H9 (cell line): ENCODE measurements at regions not wholly inside any gene's neighbourhood (a gene's known extent, or its start where the extent isn't known, plus 50 kb on each side); places are given as distances from the start of the nearest gene placed in this dataset.

Source experiments
- DNase-seq: peaks from one replicate; pipeline ENCODE4 v3.0.0-alpha.2; 2017
- H2AFZ ChIP-seq: one replicate; pipeline ENCODE4 v1.6.1; 2013; ENCODE audit warnings: mild to moderate bottlenecking, low read length, control low read depth, moderate library complexity
- H2AK5ac ChIP-seq: 2 replicates; pipeline ENCODE4 v1.6.1; 2013; ENCODE audit warnings: low read length, control low read depth, mixed read lengths; ENCODE audit not compliant: insufficient read length
- H2BK120ac ChIP-seq: one replicate; pipeline ENCODE4 v1.6.1; 2013; ENCODE audit warnings: low read depth, mild to moderate bottlenecking, low read length, control low read depth, inconsistent platforms; ENCODE audit not compliant: poor library complexity, severe bottlenecking
- H2BK12ac ChIP-seq: 2 replicates; pipeline ENCODE4 v1.6.1; 2013; ENCODE audit warnings: low read length, control low read depth, mixed read lengths, low read depth; ENCODE audit not compliant: insufficient read length
- H2BK15ac ChIP-seq: 2 replicates; pipeline ENCODE4 v1.6.1; 2013; ENCODE audit warnings: low read depth, low read length, control low read depth
- H2BK20ac ChIP-seq: one replicate; pipeline ENCODE4 v1.6.1; 2013; ENCODE audit warnings: low read depth, mild to moderate bottlenecking, low read length, control low read depth, inconsistent platforms; ENCODE audit not compliant: poor library complexity, severe bottlenecking
- H2BK5ac ChIP-seq: 2 replicates; pipeline ENCODE4 v1.6.1; 2013; ENCODE audit warnings: low read length, control low read depth, mixed read lengths; ENCODE audit not compliant: insufficient read length
- H3K14ac ChIP-seq: 2 replicates; pipeline ENCODE4 v1.6.1; 2013; ENCODE audit warnings: low read length, control low read depth; ENCODE audit not compliant: insufficient read depth
- H3K18ac ChIP-seq: 2 replicates; pipeline ENCODE4 v1.6.1; 2013; ENCODE audit warnings: low read depth, mild to moderate bottlenecking, mixed read lengths, low read length, control low read depth; ENCODE audit not compliant: insufficient read length
- H3K23ac ChIP-seq: 2 replicates; pipeline ENCODE4 v1.6.1; 2013; ENCODE audit warnings: low read length, control low read depth, mixed read lengths, low read depth; ENCODE audit not compliant: insufficient read length
- H3K23me2 ChIP-seq: 2 replicates; pipeline ENCODE4 v1.6.1; 2013; ENCODE audit warnings: low read depth, mild to moderate bottlenecking, mixed read lengths, low read length, control low read depth; ENCODE audit not compliant: insufficient read length, poor library complexity, severe bottlenecking
- H3K27ac ChIP-seq: 2 replicates; pipeline ENCODE4 v1.5.1; 2013; ENCODE audit warnings: low read length, control low read depth, mixed read lengths, low read depth; ENCODE audit not compliant: insufficient read length
- H3K27me3 ChIP-seq: 2 replicates; pipeline ENCODE4 v1.6.1; 2013; ENCODE audit warnings: low read length, control low read depth, inconsistent platforms; ENCODE audit not compliant: insufficient read depth
- H3K4ac ChIP-seq: 2 replicates; pipeline ENCODE4 v1.6.1; 2013; ENCODE audit warnings: low read depth, mild to moderate bottlenecking, control low read depth, inconsistent platforms, low read length, moderate library complexity
- H3K4me1 ChIP-seq: 2 replicates; pipeline ENCODE4 v1.6.1; 2013; ENCODE audit warnings: low read length, control low read depth, inconsistent platforms; ENCODE audit not compliant: insufficient read depth
- H3K4me2 ChIP-seq: 2 replicates; pipeline ENCODE4 v1.6.1; 2013; ENCODE audit warnings: low read length, control low read depth, mixed read lengths; ENCODE audit not compliant: insufficient read length, insufficient read depth
- H3K56ac ChIP-seq: 2 replicates; pipeline ENCODE4 v1.6.1; 2013; ENCODE audit warnings: low read depth, mild to moderate bottlenecking, mixed read lengths, low read length, control low read depth; ENCODE audit not compliant: insufficient read length
- H3K79me1 ChIP-seq: 2 replicates; pipeline ENCODE4 v1.6.1; 2013; ENCODE audit warnings: low read depth, mild to moderate bottlenecking, moderate library complexity, low read length, control low read depth, inconsistent platforms; ENCODE audit not compliant: insufficient read depth, poor library complexity, severe bottlenecking
- H3K79me2 ChIP-seq: 2 replicates; pipeline ENCODE4 v1.6.1; 2013; ENCODE audit warnings: low read length, control low read depth, inconsistent platforms; ENCODE audit not compliant: insufficient read depth
- H3K9ac ChIP-seq: 2 replicates; pipeline ENCODE4 v1.6.1; 2013; ENCODE audit warnings: low read length, control low read depth, mixed read lengths; ENCODE audit not compliant: insufficient read length; ENCODE audit errors: extremely low read depth
- H3K9me3 ChIP-seq: one replicate; pipeline ENCODE4 v1.6.1; 2013; ENCODE audit warnings: low read depth, low read length, inconsistent platforms; ENCODE audit not compliant: control insufficient read depth
- H3T11ph ChIP-seq: one replicate; pipeline ENCODE4 v1.6.1; 2013; ENCODE audit warnings: mild to moderate bottlenecking, low read length, control low read depth, inconsistent platforms
- H4K20me1 ChIP-seq: one replicate; pipeline ENCODE4 v1.6.1; 2013; ENCODE audit not compliant: control insufficient read depth, insufficient read length, insufficient read depth
- H4K5ac ChIP-seq: 2 replicates; pipeline ENCODE4 v1.6.1; 2013; ENCODE audit warnings: low read depth, mild to moderate bottlenecking, mixed read lengths, low read length, control low read depth; ENCODE audit not compliant: insufficient read length
- H4K8ac ChIP-seq: replicated peaks from 2 replicates; pipeline ENCODE4 v1.6.1; 2013; ENCODE audit warnings: low read length, control low read depth, mixed read lengths, low read depth; ENCODE audit not compliant: insufficient read length
- H4K91ac ChIP-seq: 2 replicates; pipeline ENCODE4 v1.6.1; 2013; ENCODE audit warnings: low read depth, mild to moderate bottlenecking, moderate library complexity, mixed read lengths, low read length, control low read depth; ENCODE audit not compliant: insufficient read length
- H3K27ac Mint-ChIP-seq, 3 experiments: 2 replicates in 2 of 3; 3 replicates in 1 of 3; pipeline ENCODE4 v1.8.0; 2020 to 2021; ENCODE audit warnings: mixed read lengths in 3 of 3, mild to moderate bottlenecking in 1 of 3, moderate library complexity in 1 of 3
- H3K27me3 Mint-ChIP-seq: 2 replicates; pipeline ENCODE4 v1.8.0; 2021; ENCODE audit warnings: low read depth, mild to moderate bottlenecking, moderate library complexity, mixed read lengths
- H3K36me3 Mint-ChIP-seq, 3 experiments: 2 replicates in 2 of 3; 3 replicates in 1 of 3; pipeline ENCODE4 v1.8.0; 2020 to 2021; ENCODE audit warnings: low read depth in 3 of 3, mixed read lengths in 3 of 3; ENCODE audit not compliant: insufficient read depth in 1 of 3
- H3K4me1 Mint-ChIP-seq, 2 experiments: 2 replicates each; pipeline ENCODE4 v1.8.0; 2020; ENCODE audit warnings: mixed read lengths in 2 of 2
- H3K4me3 Mint-ChIP-seq, 2 experiments: 2 replicates in 1 of 2; 3 replicates in 1 of 2; pipeline ENCODE4 v1.8.0; 2020 to 2021; ENCODE audit warnings: mild to moderate bottlenecking in 2 of 2, mixed read lengths in 2 of 2, moderate library complexity in 1 of 2
- H3K9me3 Mint-ChIP-seq, 2 experiments: 2 replicates in 1 of 2; 3 replicates in 1 of 2; pipeline ENCODE4 v1.8.0; 2020; ENCODE audit warnings: mild to moderate bottlenecking in 2 of 2, mixed read lengths in 2 of 2, moderate library complexity in 1 of 2
- WGBS: extraction: QIAGEN DNeasy Blood & Tissue Kit; methylation state at CpG from one replicate; pipeline ENCODE4 v1.1.7; 2013; ENCODE audit warnings: missing lambda C conversion rate, low lambda C conversion rate, mixed read lengths; ENCODE audit not compliant: insufficient read length; ENCODE audit errors: extremely low coverage; 5-methylcytosine and 5-hydroxymethylcytosine counted together
- TF ChIP-seq, protein P1 (sequence below): fragments of 200-600 bp; sonication (generic); conservative IDR thresholded peaks from 3 replicates; pipeline ENCODE4 v1.8.0; 2021; ENCODE audit warnings: antibody characterized with exemption, mild to moderate bottlenecking

- H3K9ac ChIP-seq = no peak overlapping the region
- no peak overlapping the region; a peak in 1 of 7 replicates for H3K27ac Mint-ChIP-seq
- no peak overlapping the region for H2AFZ ChIP-seq
- no peak overlapping the region for H3K18ac ChIP-seq
- no peak for DNase-seq
- no peaks in the 10 kb centered on the region for H3K79me2 ChIP-seq
- H3K27ac ChIP-seq = no peak overlapping the region
- no peak overlapping the region for H2BK5ac ChIP-seq
- H3K23ac ChIP-seq = no peak overlapping the region
- H3K4ac ChIP-seq = no peak overlapping the region
- no peak overlapping the region for H2BK20ac ChIP-seq
- no CpG with 5 or more reads among the region's 4 CpGs for WGBS
- H4K20me1 ChIP-seq = no peaks in the 10 kb centered on the region
- no peak overlapping the region for H2AK5ac ChIP-seq
- TF ChIP-seq, protein P1, sequence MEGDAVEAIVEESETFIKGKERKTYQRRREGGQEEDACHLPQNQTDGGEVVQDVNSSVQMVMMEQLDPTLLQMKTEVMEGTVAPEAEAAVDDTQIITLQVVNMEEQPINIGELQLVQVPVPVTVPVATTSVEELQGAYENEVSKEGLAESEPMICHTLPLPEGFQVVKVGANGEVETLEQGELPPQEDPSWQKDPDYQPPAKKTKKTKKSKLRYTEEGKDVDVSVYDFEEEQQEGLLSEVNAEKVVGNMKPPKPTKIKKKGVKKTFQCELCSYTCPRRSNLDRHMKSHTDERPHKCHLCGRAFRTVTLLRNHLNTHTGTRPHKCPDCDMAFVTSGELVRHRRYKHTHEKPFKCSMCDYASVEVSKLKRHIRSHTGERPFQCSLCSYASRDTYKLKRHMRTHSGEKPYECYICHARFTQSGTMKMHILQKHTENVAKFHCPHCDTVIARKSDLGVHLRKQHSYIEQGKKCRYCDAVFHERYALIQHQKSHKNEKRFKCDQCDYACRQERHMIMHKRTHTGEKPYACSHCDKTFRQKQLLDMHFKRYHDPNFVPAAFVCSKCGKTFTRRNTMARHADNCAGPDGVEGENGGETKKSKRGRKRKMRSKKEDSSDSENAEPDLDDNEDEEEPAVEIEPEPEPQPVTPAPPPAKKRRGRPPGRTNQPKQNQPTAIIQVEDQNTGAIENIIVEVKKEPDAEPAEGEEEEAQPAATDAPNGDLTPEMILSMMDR = no peak
- no peak overlapping the region for H3K4me2 ChIP-seq
- no peak overlapping the region for H3K14ac ChIP-seq
- no peaks in the 10 kb centered on the region for H3K27me3 Mint-ChIP-seq
- H2BK15ac ChIP-seq = no peak overlapping the region
- no peak overlapping the region for H3T11ph ChIP-seq
- H4K91ac ChIP-seq = no peak overlapping the region
- no peaks in the 10 kb centered on the region for H3K4me1 Mint-ChIP-seq
- H3K27me3 ChIP-seq = no peaks in the 10 kb centered on the region
- no peak overlapping the region for H3K56ac ChIP-seq
- no peak overlapping the region for H3K4me3 Mint-ChIP-seq
- H3K9me3 Mint-ChIP-seq = peaks cover 0 to 3% of the 10 kb centered on the region in 2 experiments; a peak in 1 of 5 replicates
- no peaks in the 10 kb centered on the region for H3K9me3 ChIP-seq
- H4K8ac ChIP-seq = no peak overlapping the region
- no peaks in the 10 kb centered on the region for H3K36me3 Mint-ChIP-seq
- H2BK120ac ChIP-seq = no peak overlapping the region
- H2BK12ac ChIP-seq = no peak overlapping the region
- H3K23me2 ChIP-seq = no peaks in the 10 kb centered on the region
- H4K5ac ChIP-seq = no peak overlapping the region
- H3K4me1 ChIP-seq = no peaks in the 10 kb centered on the region
- no peaks in the 10 kb centered on the region for H3K79me1 ChIP-seq
These were observed 197.9 kb downstream of the LPIN1 start for GRCh38 chr2:11944311-11944710.
